NB4 (cell line): ENCODE measurements at regions not wholly inside any gene's neighbourhood (a gene's known extent, or its start where the extent isn't known, plus 50 kb on each side); places are given as distances from the start of the nearest gene placed in this dataset.

Experiments
- CTCF ChIP-seq: IDR thresholded peaks from one replicate; pipeline ENCODE4 v1.5.1; 2012; ENCODE audit warnings: low read depth, low read length
- POLR2A ChIP-seq: IDR thresholded peaks from 2 replicates; pipeline ENCODE4 v1.6.1; 2011; ENCODE audit warnings: mild to moderate bottlenecking; ENCODE audit not compliant: insufficient read length; ENCODE audit errors: extremely low read depth

DNA sequence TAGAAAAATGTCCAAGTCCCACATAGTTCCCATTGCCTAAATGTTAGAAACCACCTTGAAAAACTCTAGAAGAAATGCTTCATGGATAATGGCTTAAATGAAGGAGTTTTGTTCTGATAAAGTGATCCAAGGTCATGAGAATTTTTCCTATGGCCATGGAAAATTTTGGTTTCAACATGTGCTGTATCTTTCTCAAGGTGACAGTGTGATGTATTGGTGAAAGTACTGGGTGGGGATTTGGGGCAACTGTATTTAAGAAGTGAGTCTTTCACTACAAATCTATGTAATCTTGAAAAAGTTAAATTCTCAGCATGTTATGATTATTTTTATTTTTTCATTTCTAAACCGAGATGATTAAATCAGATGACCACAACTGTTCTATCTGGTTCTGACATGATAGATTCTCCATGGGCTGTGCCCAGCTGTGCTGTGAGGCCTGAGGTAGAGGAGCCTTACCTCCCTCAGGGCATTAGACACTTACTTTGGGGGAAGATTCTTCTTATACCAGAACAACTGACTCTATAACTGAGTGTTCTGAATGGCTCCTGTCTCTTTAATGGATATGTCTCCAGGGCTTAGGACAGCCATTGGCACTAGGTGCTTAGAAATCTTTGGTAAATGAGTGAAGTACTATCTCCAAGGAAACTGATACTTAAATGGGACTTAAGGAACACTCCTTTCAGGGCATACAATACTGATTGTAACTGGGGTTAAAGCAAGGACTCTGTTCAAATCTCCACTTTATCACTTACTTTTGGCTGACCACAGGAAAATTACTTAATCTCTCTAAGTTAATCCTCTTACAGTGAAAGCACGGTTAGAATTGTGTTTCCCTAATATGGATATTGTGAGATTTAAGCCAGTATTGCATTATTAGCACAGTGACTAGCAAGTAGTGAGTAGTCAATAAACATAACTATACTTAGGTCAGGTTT lies 397.4 kb upstream of the MEF2C start:
- TF ChIP-seq POLR2A (no peak), CTCF (no peak)
